HG03280 (cell line): ENCODE measurements at regions not wholly inside any gene's neighbourhood (a gene's known extent, or its start where the extent isn't known, plus 50 kb on each side); places are given as distances from the start of the nearest gene placed in this dataset.

ENCODE experiments used
- ATAC-seq: cut with Tn5 transposase; IDR thresholded peaks from one replicate; pipeline ENCODE4 v1.9.1; 2021; ENCODE audit warnings: mild to moderate bottlenecking, moderate library complexity; ENCODE audit not compliant: unreplicated experiment

DNA sequence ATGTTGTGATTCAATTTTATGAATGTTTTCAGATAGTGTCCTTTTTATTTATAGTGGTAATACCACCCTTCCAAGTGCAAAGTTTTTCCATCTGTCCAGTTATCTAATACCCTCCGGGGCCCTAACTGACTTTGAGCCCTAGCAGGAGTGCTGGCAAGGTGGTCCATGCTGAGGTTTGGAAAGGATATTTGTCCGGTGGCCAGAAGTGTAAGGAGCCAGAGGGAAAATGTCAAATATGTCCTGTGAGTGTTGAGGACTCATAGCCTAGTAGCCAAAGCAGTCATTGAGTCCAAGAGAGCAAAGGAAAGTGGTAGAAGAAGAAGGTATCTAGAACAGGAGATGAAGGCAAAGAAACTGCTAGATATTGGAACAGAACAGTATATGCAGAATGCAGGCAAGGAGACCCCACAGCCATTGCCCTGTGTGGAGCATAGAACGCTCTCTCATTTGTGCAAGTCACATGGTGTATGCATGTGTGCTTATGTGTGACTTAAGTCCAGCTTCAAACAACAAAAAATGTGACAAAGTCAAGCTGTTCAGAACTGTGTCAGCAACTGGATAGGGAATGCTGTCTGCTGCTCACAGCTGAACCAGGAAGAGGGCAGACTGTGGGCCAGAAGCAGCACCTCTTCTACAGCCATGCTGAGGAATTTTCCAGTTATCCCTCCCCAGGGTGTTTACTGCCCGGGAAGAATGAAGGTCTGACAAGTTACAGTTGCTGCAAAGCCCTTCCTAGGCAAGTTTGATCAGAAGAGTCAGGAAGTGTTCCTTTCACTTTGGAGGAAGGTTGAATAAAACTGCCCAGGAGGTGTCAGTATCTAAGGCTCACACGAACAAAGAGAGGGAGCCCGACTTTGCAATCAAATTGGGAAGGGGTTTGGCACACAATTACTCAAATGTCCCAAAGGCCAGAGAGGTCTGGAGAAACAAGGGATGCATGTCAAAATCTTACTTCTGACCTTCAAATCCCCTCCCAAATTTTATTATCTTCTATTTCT lies 463.3 kb upstream of the DMAC1 start:
- no peak for ATAC-seq

DNA sequence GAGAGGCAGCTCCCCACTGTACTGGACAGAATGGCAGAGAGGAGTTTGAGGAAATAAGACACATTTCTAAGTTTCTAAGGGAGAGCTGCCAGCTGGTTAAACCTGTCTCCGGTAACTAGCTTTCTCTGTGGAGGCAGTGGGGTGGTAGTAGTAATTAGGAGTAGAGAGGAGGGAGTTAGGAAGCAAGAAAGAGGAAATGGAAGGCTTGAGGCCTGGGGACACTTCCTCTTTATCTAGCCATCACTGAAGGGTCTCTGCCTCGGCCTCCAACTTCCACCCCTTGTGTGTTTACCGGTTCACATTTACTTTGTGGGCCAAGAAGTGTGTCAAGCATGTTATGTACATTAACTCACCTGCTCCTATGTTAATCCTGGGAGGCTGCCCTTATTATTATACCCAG lies 462.2 kb upstream of the DMAC1 start:
- ATAC-seq, result no peak

DNA sequence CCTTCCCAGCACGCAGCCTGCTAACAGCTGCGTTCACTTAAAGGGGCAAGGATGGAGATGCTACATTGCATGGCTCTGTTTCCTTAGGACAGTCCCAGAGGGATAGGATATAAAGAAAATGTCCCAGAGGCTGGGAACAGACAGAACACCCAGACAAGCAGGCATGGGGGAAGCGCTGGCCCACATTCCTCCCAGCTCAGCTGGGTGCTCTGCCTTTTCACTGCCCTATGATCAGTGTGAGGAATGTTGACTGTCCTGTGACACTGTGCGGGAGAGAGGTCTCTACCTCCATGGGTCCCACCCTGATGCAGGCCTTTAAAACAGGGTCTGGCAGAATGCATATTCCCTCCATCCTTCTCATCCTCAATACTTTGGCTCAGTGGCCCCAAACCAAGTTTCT lies 459.4 kb upstream of the DMAC1 start:
- ATAC-seq, result no peak

DNA sequence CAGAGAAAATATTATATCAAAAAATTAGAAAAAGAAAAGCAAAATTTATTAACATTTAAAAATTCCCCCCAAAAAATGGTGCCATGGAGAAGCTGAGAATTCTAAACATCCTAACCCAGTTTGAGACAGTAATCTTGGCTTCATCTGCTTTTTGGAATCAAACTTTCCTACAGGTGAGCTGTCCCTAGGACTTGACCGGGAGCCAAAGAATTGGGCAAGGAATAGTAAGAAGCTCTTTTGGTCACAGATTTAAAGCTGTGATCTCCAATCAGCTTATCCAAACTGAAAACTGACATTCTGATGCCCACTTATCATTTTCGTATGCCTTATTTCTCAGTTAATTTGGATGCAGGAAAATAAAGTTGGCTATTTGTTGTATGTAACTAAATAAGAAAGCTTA lies 457.3 kb upstream of the DMAC1 start:
- no peak for ATAC-seq

DNA sequence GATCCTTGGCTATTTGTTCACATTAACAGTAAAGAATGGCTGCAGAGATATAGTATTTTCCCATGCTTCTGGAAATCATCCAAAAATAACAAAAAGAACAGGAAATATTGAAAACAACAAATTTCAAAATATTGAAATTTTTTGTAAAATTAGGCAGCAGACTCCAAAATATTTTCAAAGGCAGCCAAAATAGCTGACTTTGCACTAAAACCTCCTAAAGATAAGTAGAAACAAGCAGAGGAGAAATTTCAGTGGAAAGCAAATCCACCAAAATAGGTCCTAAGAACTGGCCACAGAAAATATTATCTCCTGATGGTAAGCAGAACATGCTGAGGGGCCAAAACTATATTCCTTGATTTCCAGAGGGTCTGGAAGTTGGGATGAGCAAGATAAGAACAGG lies 456.3 kb upstream of the DMAC1 start:
- no peak for ATAC-seq

DNA sequence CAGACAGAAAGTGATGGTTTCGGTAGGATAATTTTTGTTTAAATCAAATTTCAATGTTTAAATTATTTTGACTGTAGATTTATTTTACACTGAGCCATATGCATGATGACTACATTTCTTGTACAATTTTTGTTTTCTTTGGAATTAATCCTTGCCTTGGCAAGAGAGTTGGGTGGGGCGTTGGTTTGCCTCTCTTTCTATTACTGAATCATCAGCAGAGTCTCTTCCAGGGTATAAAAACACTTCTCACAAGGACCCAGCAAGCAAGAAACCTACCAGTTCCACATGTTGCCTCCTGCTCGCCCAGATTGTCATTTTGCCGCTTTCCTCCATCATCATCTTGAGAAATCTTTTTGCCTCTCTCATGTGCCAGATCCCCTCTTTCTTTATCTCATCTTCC lies 455.0 kb upstream of the DMAC1 start:
- ATAC-seq, result no peak

DNA sequence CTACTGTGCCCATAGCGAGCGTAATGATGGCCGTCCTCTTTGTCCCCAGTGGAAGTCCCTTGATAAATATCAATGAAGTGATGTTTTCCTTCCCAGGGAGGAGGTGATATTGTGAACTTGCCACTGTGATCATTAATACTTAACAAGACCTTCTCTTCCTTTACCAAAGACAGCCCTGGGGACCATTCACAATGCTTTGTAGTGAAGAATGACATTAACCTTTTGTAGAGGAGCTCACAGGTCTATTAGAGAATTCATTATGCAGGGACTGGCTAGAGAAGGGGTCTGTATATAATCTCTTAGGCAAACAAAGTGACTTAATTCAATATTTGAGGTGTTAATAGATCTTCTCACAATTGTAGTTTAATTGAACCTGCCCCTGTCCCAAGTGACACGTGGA lies 452.9 kb upstream of the DMAC1 start:
- no peak for ATAC-seq

DNA sequence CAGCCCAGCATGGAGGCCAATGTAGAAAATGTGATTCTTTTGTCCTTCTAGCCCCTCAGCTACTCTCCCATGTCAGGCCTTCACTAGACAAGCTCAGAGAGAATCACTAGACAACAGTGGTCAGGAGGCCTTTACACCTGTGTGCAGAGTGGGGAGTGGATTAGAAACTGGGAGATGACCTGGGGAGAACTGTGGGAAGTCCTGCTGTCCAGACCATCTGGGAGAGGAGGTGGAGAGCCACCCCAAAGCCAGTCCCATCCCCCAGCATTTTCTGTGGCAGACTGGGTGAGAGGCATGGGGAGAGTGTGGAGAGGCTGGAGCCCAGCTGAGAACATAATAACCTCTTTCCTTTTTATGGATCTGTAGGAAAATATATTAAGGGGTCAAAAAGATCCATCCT lies 452.0 kb upstream of the DMAC1 start:
- no peak for ATAC-seq

DNA sequence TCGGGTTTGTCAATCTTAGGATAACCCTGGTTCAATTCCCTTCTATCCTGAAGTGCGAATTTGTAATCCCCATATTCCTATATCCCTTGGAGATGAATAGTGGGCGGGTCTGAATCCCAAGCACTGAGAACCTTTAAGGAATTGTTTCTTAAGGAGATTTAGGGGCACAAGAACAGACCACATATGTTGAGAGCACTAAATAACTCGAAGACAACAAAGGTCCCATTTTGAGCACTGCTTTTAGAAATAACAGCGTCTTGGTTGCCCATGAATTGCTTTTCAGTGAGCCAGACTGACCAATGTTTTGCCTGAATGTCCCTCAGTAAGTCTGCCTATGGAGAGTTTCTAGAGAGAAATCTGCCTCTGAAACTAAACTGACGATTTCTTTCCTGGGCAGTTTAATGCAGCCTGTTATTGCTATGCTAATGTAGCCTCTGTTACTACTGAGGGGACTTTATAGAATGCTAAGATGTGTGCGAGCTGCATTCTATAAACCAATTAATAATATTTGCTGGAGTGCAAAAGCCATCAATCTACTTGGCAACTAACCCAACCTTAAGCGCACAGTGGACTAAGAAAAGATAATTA lies 445.0 kb upstream of the DMAC1 start:
- no peak for ATAC-seq

DNA sequence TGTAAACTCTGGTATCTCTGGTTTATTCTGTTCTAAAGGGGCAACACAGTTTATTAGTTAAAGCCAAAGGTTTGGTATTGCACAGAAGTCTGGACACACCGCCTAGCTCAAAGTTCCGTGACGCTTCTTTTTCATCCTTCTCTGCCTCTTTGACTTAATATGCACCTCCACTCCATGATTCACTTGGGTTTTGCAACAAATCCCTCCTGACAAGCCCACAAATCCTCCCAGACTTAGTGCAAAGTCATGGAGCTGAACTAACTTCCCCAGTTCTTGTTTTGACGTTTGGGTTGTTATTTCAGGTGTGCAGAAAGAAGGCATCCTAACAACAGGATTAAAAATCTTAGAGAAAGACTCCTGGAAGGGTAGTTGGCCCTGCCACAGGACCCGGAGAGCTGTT lies 441.6 kb upstream of the DMAC1 start:
- ATAC-seq, result no peak

DNA sequence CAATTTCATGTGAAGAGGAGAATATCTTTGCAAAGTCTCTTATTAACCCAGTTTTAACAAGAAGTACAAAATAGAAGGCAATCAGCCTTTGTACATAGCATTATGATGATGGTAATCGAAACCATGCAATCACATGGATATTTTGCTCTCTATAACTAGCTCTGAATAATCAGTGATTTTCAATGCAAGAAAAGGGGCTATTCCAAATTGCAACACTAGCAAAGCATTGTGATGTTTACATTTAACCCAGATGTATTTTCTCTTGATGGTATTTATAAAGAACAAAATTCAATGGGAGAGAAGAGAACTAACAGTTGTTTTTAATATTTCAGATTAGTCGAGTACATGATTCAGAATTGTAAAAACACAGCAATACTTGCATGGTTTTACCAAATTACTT lies 437.5 kb upstream of the DMAC1 start:
- ATAC-seq, result no peak

DNA sequence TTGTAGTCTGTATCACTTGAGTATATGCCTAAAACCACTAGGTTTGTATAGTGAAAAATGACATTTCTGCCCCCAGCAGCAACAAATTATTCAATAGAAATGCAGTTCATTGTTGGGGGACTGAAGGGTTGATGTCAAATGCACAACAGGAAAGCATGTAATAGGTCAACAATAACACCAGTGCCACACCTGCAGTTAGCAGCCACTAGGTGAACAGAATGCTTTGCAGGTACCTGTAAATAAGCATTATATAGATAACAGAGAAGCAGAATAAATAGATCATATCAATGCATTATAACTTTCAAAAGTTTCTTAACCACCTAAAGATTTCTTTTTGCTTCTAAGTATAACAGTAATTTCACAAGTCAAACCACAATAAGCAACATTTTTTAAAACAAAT lies 435.9 kb upstream of the DMAC1 start:
- no peak for ATAC-seq

DNA sequence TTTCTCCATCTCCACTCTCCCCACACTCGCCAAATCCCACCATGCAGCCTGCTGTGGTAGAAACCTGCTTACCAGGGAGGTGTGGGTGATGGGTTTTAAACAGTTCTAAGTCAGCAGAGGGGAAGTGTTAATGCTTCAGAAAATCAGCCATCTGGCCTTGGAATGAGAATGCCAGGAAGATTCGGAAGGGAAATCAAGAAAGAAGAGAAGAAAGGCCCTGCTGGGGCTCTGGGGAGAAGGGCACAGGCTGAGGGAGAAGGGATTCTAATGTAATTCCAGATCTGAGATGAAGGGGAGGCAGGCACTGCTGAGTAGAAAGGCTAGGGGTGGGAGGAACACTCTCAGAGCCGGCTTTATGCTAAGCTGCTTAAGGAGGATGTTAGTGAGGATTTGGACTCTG lies 434.7 kb upstream of the DMAC1 start:
- ATAC-seq, result no peak

DNA sequence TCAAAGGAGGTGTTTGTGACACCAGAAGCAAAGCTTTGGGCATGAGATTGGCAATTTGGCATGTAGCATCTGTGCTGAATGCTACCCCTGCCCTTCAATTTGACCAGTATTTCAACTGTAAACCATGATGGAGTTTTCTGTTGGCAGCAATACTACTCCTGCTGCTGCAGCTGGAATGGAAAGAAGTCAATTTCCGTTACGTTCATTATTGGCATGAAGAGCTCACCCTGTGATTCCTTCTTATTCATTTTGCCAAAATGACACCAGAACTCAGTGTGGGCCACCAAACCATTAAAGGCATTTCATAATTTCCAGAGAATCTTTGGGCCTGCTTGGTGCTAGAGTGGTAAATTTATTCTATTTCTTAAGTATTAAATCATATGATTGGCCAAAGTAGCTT lies 433.1 kb upstream of the DMAC1 start:
- ATAC-seq, result no peak

DNA sequence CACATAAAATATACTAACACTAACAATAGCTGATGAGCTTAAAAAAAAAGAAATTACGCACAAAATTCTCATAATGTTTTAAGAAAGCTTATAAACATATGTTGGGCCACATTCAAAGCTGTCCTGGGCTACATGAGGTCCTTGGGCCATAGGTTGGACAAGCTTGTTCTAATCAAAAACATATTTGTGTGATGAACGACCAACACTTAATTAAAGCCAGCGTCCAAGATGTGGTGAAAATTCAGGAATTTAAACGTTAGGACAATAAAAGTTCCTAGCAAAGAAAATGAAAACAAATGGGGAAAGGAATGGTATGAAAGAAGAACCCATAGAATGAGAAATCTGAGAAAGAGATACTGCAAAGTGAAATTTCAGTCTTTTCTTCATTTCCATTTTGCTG lies 429.6 kb upstream of the DMAC1 start:
- ATAC-seq, result no peak

DNA sequence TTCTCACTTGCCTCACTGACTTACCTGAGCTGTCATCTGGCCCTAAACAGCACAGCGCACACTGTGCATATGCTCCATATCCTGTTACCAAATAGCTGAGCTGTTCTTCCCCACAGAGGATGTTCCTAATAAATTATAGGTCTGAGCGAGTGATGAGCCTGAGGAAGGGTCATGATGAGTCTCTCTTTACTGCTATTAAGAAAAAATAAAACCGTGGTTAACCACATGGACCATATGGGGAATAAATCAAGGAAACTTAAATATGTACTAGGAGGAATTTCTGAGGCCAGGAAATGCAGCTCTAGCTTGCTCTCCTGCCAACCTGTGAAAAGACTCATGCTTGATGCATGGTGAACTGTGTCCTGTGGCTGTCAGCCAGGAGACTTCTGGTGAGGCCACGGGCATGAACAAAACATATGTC lies 424.8 kb upstream of the DMAC1 start:
- ATAC-seq, result no peak

DNA sequence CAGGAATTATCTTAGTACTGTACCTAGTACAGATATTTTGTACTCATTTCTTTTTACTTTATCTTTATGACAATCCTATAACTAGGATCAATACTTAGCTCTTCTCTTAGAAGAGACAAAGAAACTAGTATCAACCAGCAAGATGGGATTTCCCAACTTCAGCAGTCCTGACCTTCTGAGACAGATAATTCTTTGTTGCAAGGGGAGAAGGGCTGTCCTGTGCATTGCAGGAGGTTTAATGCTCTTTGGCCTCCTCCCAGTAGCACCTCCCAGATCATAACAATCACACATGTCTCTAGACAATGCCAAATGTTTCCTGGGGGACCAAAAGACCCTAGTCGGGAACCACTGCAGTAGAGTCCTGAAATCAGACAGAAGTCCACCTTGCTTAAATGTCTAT lies 424.3 kb upstream of the DMAC1 start:
- ATAC-seq, result no peak

DNA sequence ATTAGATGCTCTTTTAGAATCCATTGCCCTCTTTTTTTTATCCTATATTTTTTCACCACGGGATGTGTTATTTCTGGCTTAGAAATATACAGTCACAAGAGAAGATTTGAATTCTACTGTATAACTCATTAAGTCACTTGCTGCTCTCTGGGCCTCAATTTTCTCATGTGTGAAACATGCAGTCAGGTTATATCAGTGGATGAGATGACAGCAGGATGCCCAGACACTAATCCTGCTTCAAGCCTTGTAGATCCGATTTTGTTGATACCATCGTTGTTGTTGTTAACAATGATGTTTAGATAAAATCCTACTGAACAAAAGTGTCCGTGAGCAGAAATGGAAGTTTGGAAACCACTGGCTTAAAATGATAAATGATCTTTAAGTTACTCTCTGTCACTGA lies 421.9 kb upstream of the DMAC1 start:
- no peak for ATAC-seq

DNA sequence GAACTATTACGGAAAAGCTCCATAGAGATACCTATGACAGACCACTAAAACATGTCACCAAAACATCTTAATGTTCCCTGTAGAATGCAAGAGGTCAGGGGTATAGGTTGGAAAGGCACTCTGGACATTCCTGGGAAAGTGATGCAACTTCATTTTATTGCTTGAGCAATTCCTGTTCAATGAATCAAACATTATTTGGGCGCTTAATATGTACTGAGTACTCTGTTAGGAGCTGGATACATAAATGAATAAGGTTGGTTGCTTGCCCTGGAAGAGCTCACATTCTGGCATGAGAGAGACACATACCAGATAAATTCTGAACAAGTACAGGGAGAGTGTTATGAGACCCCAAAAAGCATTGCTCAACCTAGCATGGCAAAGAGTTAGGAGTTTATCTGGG lies 408.9 kb upstream of the DMAC1 start:
- ATAC-seq, result no peak

DNA sequence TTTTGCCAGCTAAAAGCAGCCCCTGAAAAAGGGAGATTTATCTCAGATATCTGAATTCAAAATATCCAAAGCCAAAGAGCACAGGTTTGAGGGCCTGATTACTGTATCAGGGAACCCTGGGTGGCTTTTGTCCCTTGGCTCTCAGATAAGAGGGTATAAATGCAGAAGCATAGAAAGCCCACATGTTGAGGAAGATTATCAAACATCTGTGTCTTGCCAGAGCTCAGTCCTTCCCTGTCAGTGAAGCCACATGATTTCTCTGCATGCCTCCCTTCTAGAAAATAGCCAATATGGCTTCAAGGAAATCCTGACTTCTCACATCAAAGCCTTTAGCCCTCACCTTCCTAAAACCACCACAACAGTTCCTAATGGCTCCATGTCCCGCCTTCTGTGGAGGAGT lies 408.0 kb upstream of the DMAC1 start:
- no peak for ATAC-seq

DNA sequence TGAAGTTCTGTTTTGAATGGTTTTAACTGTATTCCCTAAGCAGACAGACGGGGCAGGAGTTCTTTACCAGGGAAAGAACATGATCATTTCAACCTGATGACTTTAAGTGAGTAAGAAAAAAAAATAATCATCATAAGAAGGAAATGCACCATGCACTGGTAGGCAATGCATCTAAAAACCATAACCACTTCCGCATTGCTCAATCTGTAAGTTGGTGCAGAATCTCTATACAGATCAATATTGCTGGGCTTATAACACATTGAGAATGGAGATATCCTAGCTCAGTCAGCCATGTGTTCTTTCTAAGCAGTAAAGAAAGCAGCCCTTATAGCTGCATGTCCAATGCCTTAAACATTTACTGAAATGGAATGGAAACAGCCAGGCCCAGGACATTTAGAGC lies 407.1 kb upstream of the DMAC1 start:
- no peak for ATAC-seq

DNA sequence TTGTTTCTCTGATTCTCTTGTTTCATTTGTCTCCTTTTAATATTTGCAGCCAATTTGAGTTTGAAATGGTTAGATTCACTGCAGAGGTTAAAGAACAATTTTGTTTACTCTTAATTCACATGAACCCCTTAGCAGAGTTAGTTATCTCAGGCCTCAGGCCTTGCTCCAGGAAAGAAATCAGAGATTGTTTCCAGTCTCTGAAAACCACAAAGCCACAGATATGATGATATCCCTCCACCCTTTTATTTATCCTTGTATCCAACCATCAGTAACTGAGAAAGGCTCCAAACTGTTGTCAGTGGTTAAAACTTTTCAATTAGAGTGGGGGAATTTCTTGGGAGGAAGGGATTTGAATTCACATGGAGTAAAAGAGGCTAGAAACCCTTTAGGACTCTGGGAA lies 406.0 kb upstream of the DMAC1 start:
- no peak for ATAC-seq

DNA sequence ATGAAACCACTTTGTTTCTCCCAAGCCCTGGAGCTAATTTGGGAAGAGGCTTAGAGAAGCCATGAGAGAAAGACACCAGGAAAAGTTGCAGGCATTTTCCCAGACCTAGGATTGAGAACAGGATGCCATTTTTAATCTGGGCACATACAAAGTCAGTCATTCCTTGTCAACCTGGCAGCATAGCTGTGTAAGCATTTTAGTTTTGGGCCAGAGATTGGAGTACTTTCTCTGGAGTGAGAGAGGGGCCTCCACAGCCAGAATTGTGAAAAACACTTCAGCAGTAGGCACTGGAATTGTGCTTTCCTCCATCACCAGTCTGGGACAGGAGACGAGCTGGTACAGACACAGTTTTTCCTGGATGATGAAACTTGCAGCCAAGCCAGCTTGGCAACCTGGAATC lies 390.3 kb upstream of the DMAC1 start:
- ATAC-seq, result no peak
